Amygdala (tissue), 56 donors: ENCODE measurements at regions not wholly inside any gene's neighbourhood (a gene's known extent, or its start where the extent isn't known, plus 50 kb on each side); places are given as distances from the start of the nearest gene placed in this dataset.

ENCODE experiments used
- DNase-seq, 56 donors: peaks; one replicate each; lab custom pipeline; 2025; lab: John Stamatoyannopoulos, UW

DNA sequence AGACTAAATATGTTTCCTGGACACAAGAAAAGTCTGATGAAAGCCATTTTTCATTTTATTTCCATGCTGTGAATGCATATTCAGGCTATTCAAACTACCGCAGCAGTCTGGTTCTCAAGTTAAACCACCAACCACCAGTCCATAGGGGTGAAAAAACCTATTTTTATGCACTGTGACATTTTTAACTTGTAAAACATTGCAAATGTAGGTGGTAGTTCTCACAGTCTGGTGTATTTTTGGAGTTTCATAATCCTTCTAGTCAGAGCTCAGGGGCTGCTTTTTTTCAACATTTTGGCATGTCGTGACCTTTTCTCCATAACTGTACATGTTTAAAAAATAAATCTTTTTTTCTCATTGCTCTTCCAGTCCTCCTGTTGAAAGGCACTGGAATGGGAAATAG lies 907.6 kb upstream of the ADGRL2 start:
- no peak for DNase-seq

DNA sequence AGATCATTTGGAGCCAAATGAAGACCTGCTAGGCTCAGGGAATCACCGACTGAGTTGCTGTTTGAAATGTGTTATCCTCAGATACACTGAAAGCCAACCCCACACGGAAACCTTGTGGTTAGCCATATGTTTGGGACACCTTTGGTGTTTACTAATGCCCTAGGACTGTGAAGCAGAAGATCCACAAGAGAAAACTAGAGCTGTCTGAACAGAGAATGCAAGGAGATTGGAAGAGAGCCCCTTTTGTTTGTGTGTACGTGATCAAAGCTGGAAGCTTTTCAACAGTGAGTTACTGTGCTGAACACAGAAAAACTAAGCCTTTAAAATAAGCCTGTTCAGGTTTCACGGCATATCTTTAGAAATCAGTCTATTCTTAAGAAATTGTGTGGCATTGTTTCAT lies 908.2 kb upstream of the ADGRL2 start:
- DNase-seq = peak in 1 of 56 donors; percentile 3

DNA sequence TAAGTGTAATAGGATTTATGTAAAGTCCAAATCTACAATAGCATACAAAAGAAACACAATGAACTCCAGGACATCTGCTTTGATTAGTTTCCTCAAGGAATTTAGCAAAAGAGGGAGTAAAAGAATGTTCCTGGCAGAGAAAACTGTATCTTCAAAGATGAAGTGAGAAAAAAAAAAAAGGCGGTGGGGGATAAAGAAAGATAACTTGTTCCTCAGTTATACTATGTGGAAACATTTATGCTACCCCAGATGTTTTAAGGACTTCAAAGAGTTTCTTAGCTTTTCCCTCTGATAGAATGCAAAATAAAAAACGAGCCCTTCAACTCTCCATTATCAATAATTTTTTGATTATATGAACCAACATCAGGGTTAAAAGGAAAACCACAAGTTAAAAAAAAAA lies 908.9 kb upstream of the ADGRL2 start:
- no peak for DNase-seq

- no peak for DNase-seq
These were observed 918.2 kb upstream of the ADGRL2 start for GRCh38 chr1:80882553-80882952.

DNA sequence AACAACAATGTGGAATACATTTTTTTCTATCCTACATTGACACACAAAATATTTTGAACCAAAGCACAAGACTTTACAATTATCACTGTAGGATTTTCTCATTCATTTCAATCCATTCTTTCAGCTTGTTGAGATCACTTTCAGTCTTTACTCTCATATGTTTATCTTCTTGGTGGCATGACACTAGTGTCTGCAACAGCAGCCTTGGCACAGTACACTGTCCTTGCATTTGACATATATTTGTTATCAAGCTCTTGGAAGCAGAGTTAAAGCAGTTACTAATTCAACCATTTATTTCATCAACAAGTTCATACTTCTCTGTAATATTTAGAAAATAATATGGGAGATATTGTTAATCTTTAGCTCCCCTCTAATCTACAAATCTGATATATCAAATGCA lies 922.4 kb upstream of the ADGRL2 start:
- no peak for DNase-seq

GRCh38 chr1:80876035-80876434 lies 924.7 kb upstream of the ADGRL2 start:
- DNase-seq = no peak

- no peak for DNase-seq
These were observed 931.4 kb upstream of the ADGRL2 start for GRCh38 chr1:80869299-80869698.

GRCh38 chr1:80847904-80848303 lies 952.8 kb upstream of the ADGRL2 start:
- no peak for DNase-seq

GRCh38 chr1:80846966-80847365 lies 953.8 kb upstream of the ADGRL2 start:
- no peak for DNase-seq

GRCh38 chr1:80842796-80843195 lies 957.9 kb upstream of the ADGRL2 start:
- DNase-seq = no peak

DNA sequence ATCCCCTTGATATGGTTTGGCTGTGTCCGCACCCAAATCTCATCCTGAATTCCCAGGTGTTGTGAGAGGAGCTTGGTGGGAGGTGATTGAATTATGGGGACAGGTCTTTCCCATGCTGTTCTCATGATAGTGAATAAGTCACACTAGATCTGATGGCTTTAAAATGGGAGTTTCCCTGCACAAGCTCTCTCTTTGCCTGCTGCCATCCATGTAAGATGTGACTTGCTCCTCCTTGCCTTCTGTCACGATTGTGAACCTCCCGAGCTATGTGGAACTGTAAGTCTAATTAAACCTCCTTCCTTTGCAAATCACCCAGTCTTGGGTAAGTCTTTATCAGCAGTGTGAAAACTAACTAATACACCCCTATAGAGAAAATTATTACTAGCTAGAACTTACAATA lies 959.5 kb upstream of the ADGRL2 start:
- no peak for DNase-seq

GRCh38 chr1:80837066-80837465 lies 963.7 kb upstream of the ADGRL2 start:
- no peak for DNase-seq

- DNase-seq = no peak
These were observed 964.2 kb upstream of the ADGRL2 start for GRCh38 chr1:80836505-80836904.

DNA sequence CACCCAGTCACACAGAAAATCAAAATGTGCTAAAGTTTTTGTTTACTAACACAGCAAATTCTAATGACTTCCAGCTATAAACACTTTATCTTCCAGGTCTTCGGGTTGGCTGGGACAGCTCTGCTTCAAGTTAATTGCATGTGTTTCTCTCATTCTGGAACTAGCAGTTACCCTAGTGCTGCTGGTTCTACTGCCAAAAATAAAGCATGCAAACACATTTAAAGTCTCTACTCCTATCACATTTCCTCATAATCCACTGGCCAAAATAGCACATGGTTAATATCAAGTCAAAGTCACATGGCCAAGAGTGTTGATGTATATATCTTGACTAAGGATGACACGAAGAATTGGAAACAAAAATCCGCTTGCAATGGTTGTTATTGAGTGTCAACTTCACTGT lies 973.1 kb upstream of the ADGRL2 start:
- no peak for DNase-seq

- DNase-seq = no peak
These were observed 975.7 kb upstream of the ADGRL2 start for GRCh38 chr1:80825067-80825466.

- DNase-seq = no peak
These were observed 982.5 kb upstream of the ADGRL2 start for GRCh38 chr1:80818211-80818610.

DNA sequence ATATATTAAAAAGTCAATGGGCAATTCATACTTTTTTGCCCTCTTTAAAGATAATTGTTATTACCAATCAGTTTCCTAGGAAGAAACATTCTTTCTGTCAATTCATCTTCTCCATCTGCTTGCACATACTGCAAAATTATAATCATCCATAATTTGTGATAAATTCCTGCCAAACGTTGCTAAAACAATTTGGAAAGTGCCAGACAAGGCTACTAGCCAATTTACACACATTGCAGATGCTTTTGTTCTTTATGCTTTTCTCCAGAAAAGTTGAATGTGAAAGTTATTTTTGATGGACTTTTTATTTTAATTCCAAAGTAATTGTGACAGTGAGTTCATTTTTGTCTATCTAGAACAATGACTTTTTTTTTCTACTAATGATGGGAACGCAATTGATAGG lies 992.8 kb upstream of the ADGRL2 start:
- DNase-seq = no peak

DNA sequence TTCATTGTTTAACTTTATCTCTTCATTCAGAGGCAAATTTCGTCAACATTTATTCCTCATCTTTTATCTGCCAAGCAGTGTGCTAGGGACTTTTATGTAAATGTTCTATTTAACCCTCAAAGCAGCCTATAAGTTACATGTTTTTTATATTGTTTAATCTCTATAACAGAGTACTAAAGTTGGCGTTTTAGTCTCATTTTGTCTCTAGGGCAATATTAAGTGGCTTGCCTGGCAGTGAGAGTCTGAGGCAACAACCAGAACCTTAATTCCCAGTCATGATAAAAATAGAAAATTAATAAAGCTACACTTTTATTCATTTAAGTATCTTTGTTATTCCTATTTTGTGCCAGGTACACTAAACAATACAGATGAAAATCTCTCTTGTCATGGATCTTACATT lies 994.3 kb upstream of the ADGRL2 start:
- DNase-seq = no peak

DNA sequence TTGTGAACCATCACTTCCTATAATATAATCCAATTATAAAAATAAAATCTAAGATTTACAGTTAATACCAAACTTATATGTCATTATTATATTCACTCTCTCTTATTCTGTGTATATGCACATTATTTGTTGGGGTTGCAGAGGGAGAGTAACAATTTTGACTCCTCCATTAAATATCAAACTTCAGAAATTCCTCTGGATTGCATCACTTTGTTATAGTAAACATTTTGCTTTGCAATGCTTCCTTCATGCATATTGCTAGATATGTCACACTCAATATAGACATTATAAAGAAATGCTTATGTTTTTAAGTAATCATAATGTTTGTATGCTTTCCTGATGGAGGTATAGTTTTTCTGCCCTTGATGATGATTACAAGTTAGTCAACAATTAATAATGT lies 999.0 kb upstream of the ADGRL2 start:
- no peak for DNase-seq

DNA sequence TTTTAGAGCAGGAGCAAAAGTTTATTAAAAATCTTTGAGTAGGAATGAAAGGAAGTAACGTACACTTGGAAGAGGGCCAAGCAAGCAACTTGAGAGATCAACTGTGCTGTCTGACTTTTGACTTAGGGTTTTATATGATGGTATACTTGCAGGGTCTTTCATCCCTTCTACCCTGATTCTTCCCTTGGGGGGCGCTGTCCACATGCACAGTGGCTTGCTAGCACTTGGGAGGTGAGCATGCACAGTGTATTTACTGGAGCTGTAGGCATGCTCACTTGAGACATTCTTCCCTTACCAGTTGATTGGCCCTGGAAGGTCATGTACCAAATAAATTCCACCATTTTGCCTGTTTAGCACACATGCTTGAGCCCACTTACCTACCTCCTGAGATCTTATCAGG lies 1001.3 kb upstream of the ADGRL2 start:
- no peak for DNase-seq

DNA sequence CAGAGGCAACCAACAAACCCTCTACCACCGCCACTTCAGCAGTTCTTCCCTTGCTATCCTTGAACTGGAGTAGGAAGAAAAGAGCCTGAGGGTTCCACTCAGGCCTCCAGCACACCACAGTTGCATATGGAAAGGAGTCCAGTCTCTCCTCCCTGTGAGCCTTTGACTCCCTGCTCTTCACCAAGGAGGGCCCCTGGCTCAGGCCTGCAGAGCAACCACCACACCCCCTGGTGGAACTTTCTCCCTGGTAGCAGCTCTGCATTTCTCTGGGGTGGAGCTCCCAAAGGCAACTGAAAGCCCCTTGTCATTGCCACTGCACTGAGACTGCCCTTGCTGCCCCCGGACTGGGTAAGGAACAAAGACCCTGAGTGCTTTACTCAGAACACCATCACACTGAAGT lies 1021.5 kb upstream of the ADGRL2 start:
- no peak for DNase-seq

DNA sequence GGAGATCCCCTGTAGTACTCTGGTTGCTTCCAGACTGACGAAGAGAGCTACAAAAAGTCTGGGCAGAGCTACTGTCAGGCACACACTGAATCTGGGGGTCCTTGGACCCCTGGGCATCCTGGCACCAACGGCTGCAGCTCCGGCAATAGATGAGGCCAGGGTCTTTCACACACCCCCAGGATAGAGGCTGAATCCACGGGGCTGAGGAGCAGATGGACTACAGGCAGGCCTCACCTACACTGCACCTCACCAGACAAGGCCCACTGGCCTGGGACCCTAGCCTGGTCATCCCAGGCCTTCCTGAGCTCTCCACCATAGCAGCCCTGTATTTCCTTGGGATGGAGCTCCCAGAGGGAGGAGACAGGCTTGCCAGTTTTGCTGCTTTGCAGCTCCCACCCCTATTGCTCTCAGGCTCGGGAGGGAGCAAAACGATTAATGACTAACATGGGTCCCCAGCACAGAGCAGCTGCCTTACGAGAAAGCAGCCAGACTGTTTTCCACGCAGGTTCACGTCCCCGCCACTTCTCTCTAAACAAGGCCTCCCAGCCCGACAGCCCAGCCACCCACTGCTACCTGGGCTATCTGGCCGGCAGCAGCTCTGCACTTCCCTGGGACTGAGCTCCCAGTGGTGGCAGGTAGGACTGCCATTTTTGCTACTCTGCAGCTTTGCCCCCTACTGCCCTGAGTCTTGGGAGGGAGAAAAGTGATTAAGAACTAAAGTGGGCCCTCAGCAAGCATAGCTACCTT lies 1022.5 kb upstream of the ADGRL2 start:
- DNase-seq = no peak

DNA sequence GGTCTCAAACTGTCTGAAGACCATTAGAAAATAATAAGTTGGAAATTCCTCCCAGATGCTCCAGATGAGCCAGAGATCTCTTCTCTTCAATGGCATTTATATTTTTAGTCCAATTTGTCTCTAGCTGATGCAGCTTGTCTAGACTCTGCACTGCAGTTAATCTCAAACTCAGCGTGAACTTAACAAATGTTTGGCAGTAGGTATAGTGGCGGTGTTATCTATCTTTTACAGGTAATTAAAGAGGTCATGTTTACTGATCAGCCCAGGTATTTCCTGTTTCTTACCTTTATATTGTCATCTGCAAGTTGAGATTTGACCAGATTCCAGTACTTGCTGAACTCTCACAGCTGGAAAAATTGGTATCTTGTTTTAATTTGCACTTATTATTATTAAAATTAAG lies 1024.5 kb upstream of the ADGRL2 start:
- DNase-seq = no peak
